ENCODE measurements at regions not wholly inside any gene's neighbourhood (a gene's known extent, or its start where the extent isn't known, plus 50 kb on each side); places are given as distances from the start of the nearest gene placed in this dataset.
A peak's percentile ranks its signal among the peaks of the same experiment; 100 is the strongest.

DNA sequence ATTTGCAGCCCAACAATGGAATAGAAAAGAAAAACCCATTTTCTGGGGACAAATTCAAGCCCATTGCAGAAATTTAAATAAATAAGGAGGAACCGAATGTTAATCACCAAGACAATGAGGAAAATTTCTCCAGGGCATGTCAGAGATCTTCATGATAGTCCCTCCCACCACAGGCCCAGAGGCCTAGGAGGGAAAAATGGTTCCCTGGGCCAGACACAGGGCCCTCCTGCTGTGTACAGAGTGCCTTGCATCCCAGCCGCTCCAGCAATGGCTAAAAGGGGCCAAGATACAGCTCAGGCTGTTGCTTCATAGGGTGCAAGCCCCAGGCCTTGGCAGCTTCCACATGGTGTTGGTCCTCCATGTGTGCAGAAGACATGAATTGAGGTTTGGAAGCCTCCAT, 73.4 kb upstream of the FOXE1 start:
- DNase-seq (ENCODE audit: low read depth in 1 of 2, low spot score in 1 of 2) (no peak), FAIRE-seq (no peak), ATAC-seq (no peak)
- WGBS (ENCODE audit: missing lambda C conversion rate): 57% methylated on average over 2 of the region's 2 CpGs
- TF ChIP-seq RFX5 (IDR thresholded peaks at IDR 0.05): no peak
- TF ChIP-seq ZNF302 (CRISPR knock-in tag; IDR thresholded peaks at IDR 0.05): no peak
- peak; percentile 91 for TF ChIP-seq ZFP36 (IDR thresholded peaks at IDR 0.05; ENCODE audit: borderline replicate concordance, partially characterized antibody)
- Histone ChIP-seq H3K9me3 (peaks cover 31% of the 10 kb centered on the region), H3K4me1 (no peaks in the 10 kb centered on the region), H3K27ac (no peak overlapping the region), H3K4me2 (no peak overlapping the region), H3K4me3 (no peak overlapping the region)
- POLR2A ChIA-PET: no interaction called here
- CTCF ChIA-PET: interaction anchor here (1.0 kb wide), 1 partner anchor 15 kb away, joined by 3 read pairs; no protein-coding TSS in a partner anchor

DNA sequence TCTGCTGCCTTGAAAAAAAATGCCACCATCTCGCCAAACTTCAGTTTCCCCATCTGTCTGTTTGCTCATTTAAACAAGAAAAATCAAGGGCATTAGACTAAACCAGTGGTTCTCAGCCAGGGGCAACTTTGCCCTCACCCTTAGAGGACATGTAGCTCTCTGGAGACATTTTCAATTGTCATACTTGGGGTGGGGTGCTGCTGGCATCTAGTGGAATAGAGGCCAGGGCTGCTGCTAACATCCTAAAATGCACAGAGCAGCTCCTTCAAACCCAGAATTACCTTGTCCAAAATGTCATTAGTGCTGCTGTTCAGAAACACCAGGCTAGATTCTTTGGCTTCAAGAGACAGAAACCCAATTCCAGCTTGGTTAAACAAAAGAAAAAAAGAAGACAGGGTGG, 71.1 kb upstream of the FOXE1 start:
- CTCF ChIA-PET: interaction anchor here (1.0 to 2.7 kb wide), 3 partner anchors 22 to 119 kb away, joined by 3 to 7 read pairs (median 7); no protein-coding TSS in a partner anchor
- 22% methylated on average over 1 of the region's 1 CpG for WGBS (ENCODE audit: missing lambda C conversion rate)
- ATAC-seq: no peak

GRCh38 chr9:97786341-97786740, 66.7 kb upstream of the FOXE1 start:
- WGBS (ENCODE audit: missing lambda C conversion rate): 56% methylated on average over 5 of the region's 5 CpGs
- Histone ChIP-seq H3K9me3 (peaks cover 14% of the 10 kb centered on the region; the same call in 2 of the 3 replicates), H3K4me1 (peaks cover 16% of the 10 kb centered on the region), H3K27ac (no peak overlapping the region), H3K4me3 (no peak overlapping the region), H3K4me2 (peak overlapping the region; percentile 27; the same call in 1 of the 3 replicates)
- peak in 1 of 2 experiments; percentile 35 for DNase-seq (ENCODE audit: low read depth in 1 of 2, low spot score in 1 of 2)
- POLR2A ChIA-PET: no interaction called here
- no peak for TF ChIP-seq ZC3H11A (IDR thresholded peaks at IDR 0.05)
- no peak for TF ChIP-seq E2F6 (IDR thresholded peaks at IDR 0.05; ENCODE audit: borderline replicate concordance, low read depth)
- TF ChIP-seq POLR2A (IDR thresholded peaks at IDR 0.05; ENCODE audit: low read length): no peak
- no peak for TF ChIP-seq CHD2 (IDR thresholded peaks at IDR 0.05; ENCODE audit: low read length, partially characterized antibody)
- no peak for TF ChIP-seq HEYL (CRISPR knock-in tag; IDR thresholded peaks at IDR 0.05)
- TF ChIP-seq SMC3 (IDR thresholded peaks at IDR 0.05): no peak
- no peak for TF ChIP-seq CBX8 (IDR thresholded peaks at IDR 0.05)
- no peak for TF ChIP-seq GATA3 (IDR thresholded peaks at IDR 0.05; ENCODE audit: borderline replicate concordance)
- no peak for TF ChIP-seq SREBF2 (IDR thresholded peaks at IDR 0.05)
- TF ChIP-seq MYC (IDR thresholded peaks at IDR 0.05; ENCODE audit: borderline replicate concordance, low read length): no peak
- no peak for TF ChIP-seq HOXB5 (CRISPR knock-in tag; IDR thresholded peaks at IDR 0.05)
- TF ChIP-seq RCOR1 (IDR thresholded peaks at IDR 0.05; ENCODE audit: low read depth, low read length): no peak
- TF ChIP-seq HOXB13 (CRISPR knock-in tag; IDR thresholded peaks at IDR 0.05; ENCODE audit: low read depth): no peak
- TF ChIP-seq, protein P1, sequence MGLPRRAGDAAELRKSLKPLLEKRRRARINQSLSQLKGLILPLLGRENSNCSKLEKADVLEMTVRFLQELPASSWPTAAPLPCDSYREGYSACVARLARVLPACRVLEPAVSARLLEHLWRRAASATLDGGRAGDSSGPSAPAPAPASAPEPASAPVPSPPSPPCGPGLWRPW (IDR thresholded peaks at IDR 0.05): no peak
- no peak for TF ChIP-seq JUNB (IDR thresholded peaks at IDR 0.05)
- no peak for TF ChIP-seq CEBPB (IDR thresholded peaks at IDR 0.05)
- no peak for FAIRE-seq
- ATAC-seq: peak in 1 of 2 experiments; percentile 52; a peak in 2 of 6 replicates
- CTCF ChIA-PET: no interaction called here

More for the DNA sequence above, 71.1 kb upstream of the FOXE1 start:
- FAIRE-seq (no peak), DNase-seq (ENCODE audit: low read depth in 1 of 2, low spot score in 1 of 2) (no peak)
- Histone ChIP-seq H3K27ac (no peak overlapping the region), H3K4me1 (peaks cover 6% of the 10 kb centered on the region; the same call in 1 of the 3 replicates), H3K9me3 (peaks cover 31% of the 10 kb centered on the region), H3K4me3 (no peak overlapping the region), H3K4me2 (no peak overlapping the region)
- POLR2A ChIA-PET: no interaction called here
- TF ChIP-seq BCL3 (IDR thresholded peaks at IDR 0.05) (no peak), TFCP2L1 (CRISPR knock-in tag; IDR thresholded peaks at IDR 0.05) (no peak), CBX2 (IDR thresholded peaks at IDR 0.05; ENCODE audit: borderline replicate concordance, low read depth) (no peak), FOXS1 (CRISPR knock-in tag; IDR thresholded peaks at IDR 0.05) (no peak), USF2 (IDR thresholded peaks at IDR 0.05) (no peak), ELK1 (IDR thresholded peaks at IDR 0.05; ENCODE audit: low read depth, low read length) (no peak), KDM1A (IDR thresholded peaks at IDR 0.05; ENCODE audit: low read depth) (no peak), MAZ (IDR thresholded peaks at IDR 0.05; ENCODE audit: borderline replicate concordance, low read depth, low read length) (no peak), RCOR1 (IDR thresholded peaks at IDR 0.05; ENCODE audit: low read depth, low read length) (no peak), RNF2 (IDR thresholded peaks at IDR 0.05; ENCODE audit: borderline replicate concordance, low read depth) (no peak), CBX8 (IDR thresholded peaks at IDR 0.05) (no peak), FOSB (CRISPR knock-in tag; IDR thresholded peaks at IDR 0.05) (no peak), POLR2AphosphoS2 (conservative IDR thresholded peaks at IDR 0.05; ENCODE audit: low read length) (no peak), JUNB (IDR thresholded peaks at IDR 0.05) (no peak)

Data from A549 (cell line).